Activated T-cell treated with anti-CD3 and anti-CD28 coated beads, Interleukin-2, amount 50 U/mL, for 24 hours (primary cell): ENCODE measurements at regions not wholly inside any gene's neighbourhood (a gene's known extent, or its start where the extent isn't known, plus 50 kb on each side); places are given as distances from the start of the nearest gene placed in this dataset.

Experiments used
- DNase-seq: peaks from one replicate; pipeline ENCODE4 v3.0.0-alpha.2; 2020
- H3K27ac Mint-ChIP-seq: 2 replicates; pipeline ENCODE4 v1.8.0; 2020; ENCODE audit warnings: mild to moderate bottlenecking, mixed read lengths
- H3K27me3 Mint-ChIP-seq: 2 replicates; pipeline ENCODE4 v1.8.0; 2020; ENCODE audit warnings: mixed read lengths
- H3K36me3 Mint-ChIP-seq: 2 replicates; pipeline ENCODE4 v1.8.0; 2020; ENCODE audit warnings: low read depth, mixed read lengths
- H3K4me1 Mint-ChIP-seq: 2 replicates; pipeline ENCODE4 v1.8.0; 2020; ENCODE audit warnings: low read depth, mixed read lengths
- H3K4me3 Mint-ChIP-seq: 2 replicates; pipeline ENCODE4 v1.8.0; 2020; ENCODE audit warnings: mild to moderate bottlenecking, moderate library complexity, mixed read lengths
- H3K9me3 Mint-ChIP-seq: 2 replicates; pipeline ENCODE4 v1.8.0; 2020; ENCODE audit warnings: mixed read lengths

- Mint-ChIP-seq H3K27ac (no peak overlapping the region), H3K9me3 (peaks cover 3% of the 10 kb centered on the region), H3K4me1 (no peaks in the 10 kb centered on the region), H3K4me3 (no peak overlapping the region), H3K27me3 (no peaks in the 10 kb centered on the region), H3K36me3 (no peaks in the 10 kb centered on the region)
- no peak for DNase-seq
These were observed 642.0 kb downstream of the SLC6A15 start for GRCh38 chr12:84270470-84271140.

- H3K9me3 Mint-ChIP-seq = peaks cover 8% of the 10 kb centered on the region
- H3K36me3 Mint-ChIP-seq = no peaks in the 10 kb centered on the region
- no peak for DNase-seq
- H3K4me3 Mint-ChIP-seq = no peak overlapping the region
- no peaks in the 10 kb centered on the region for H3K4me1 Mint-ChIP-seq
- H3K27ac Mint-ChIP-seq = no peak overlapping the region
- H3K27me3 Mint-ChIP-seq = no peaks in the 10 kb centered on the region
These were observed 664.7 kb downstream of the SLC6A15 start for GRCh38 chr12:84247931-84248330.

DNA sequence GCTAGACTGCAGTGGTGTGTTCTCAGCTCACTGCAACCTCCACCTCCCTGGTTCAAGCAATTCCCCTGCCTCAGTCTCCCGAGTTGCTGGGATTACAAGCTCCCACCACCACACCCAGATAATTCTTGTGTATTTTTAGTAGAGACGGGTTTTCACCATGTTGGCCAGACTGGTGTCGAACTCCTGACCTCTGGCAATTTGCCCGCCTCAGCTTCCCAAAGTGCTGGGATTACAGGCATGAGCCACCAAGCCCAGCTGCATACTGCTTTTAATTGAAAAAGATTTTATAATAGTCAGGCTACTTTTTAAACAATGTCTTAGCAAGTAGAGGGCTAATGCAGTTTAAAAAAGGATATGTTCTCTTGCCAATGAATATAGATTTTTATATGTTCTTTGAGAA, 668.9 kb downstream of the SLC6A15 start:
- no peak overlapping the region for H3K4me3 Mint-ChIP-seq
- H3K27ac Mint-ChIP-seq = no peak overlapping the region
- no peaks in the 10 kb centered on the region for H3K36me3 Mint-ChIP-seq
- no peaks in the 10 kb centered on the region for H3K27me3 Mint-ChIP-seq
- H3K4me1 Mint-ChIP-seq = no peaks in the 10 kb centered on the region
- no peaks in the 10 kb centered on the region for H3K9me3 Mint-ChIP-seq
- no peak for DNase-seq

DNA sequence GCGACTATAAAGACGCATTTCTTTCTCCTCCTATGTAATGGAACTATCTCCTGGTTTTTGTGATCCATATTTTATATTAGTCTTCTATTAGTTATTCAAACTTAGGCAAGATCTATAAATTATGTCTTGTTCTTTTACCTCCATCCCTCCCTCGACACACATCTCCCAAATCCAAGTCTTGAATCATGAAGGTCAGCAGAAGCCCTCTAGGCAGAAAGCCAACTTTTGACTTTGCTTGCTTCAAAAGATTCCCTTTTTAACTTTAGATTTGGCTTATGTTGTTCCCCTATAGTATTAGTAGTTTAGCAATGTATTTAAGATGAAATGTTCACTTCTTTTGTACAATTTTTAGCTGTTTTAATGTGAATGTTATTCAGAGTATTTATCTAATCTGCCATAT, 689.8 kb downstream of the SLC6A15 start:
- H3K9me3 Mint-ChIP-seq = peaks cover 4% of the 10 kb centered on the region
- no peak overlapping the region for H3K4me3 Mint-ChIP-seq
- no peaks in the 10 kb centered on the region for H3K27me3 Mint-ChIP-seq
- no peaks in the 10 kb centered on the region for H3K4me1 Mint-ChIP-seq
- no peak for DNase-seq
- H3K27ac Mint-ChIP-seq = no peak overlapping the region
- no peaks in the 10 kb centered on the region for H3K36me3 Mint-ChIP-seq

DNA sequence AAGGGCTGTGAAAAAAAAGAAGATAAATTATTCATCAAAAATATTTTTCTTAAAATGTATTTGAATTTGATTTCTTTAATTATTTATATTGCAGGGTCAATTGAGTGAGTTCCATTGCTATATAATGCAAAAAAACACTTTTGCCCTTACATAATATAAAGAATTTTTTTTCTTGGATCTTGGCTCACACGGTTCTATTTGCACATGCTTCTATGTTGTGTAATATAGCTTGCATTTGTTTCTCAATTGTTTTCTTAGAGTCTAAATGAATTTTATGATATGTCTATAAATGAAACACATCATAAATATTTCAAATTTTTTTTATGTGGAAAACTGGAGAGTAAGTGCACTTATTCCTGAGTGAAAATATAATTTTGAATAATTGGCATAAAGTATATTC, 694.2 kb downstream of the SLC6A15 start:
- Mint-ChIP-seq H3K9me3 (no peaks in the 10 kb centered on the region), H3K36me3 (no peaks in the 10 kb centered on the region), H3K27me3 (no peaks in the 10 kb centered on the region), H3K4me1 (no peaks in the 10 kb centered on the region), H3K27ac (no peak overlapping the region), H3K4me3 (no peak overlapping the region)
- DNase-seq = no peak

DNA sequence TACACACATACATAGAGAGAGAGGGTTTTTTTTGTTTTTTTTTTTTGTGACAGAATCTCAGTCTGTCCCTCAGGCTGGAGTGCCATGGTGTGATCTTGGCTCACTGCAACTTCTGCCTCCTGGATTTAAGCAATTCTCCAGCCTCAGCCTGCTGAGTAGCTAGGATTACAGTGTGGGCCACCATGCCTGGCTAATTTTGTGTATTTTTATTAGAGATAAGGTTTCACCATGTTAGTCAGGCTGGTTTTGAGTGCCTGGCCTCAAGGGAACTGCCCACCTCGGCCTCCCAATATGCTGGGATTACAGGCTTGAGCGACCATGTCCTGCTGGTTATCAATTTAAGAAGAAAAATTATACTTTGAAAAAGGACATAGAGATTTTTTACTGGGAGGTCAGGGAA, 710.6 kb downstream of the SLC6A15 start:
- Mint-ChIP-seq H3K9me3 (peaks cover 6% of the 10 kb centered on the region), H3K36me3 (no peaks in the 10 kb centered on the region)
- no peak for DNase-seq

DNA sequence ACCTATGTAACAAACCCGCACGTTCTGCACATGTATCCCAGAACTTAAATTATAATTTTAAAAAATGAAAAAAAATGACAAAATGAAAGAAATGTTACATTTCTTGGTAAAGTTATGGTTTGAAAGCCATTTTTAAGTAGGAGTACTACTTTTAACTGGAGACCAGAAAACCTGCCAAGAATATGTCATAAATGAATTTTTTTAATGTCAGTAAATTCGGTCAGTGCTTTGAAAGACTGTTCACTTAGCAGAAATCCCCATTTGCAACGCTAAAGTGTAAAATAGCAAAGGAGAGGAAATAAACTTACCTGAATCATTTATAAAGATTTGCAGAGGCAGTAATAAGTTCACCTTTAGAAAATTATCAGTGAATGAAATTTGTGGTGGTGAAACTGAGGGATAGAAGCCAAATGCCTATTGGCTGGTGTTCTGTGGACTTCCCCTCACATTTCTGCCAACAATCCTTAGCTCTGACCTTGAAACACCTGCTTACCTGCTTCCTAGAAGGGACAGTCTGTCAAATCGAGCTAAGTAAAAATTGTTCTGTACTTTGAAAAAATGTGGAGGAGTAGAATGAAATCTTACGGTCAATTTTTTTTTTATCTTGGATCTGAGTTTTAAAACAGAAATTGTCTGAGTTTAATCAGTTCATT, 714.2 kb downstream of the SLC6A15 start:
- Mint-ChIP-seq H3K27me3 (no peaks in the 10 kb centered on the region), H3K27ac (no peak overlapping the region), H3K36me3 (no peaks in the 10 kb centered on the region), H3K4me3 (no peak overlapping the region), H3K4me1 (no peaks in the 10 kb centered on the region), H3K9me3 (peaks cover 24% of the 10 kb centered on the region)
- no peak for DNase-seq

More for the DNA sequence above, 710.6 kb downstream of the SLC6A15 start:
- H3K4me3 Mint-ChIP-seq = no peak overlapping the region
- no peak overlapping the region for H3K27ac Mint-ChIP-seq
- H3K27me3 Mint-ChIP-seq = no peaks in the 10 kb centered on the region
- no peaks in the 10 kb centered on the region for H3K4me1 Mint-ChIP-seq

DNA sequence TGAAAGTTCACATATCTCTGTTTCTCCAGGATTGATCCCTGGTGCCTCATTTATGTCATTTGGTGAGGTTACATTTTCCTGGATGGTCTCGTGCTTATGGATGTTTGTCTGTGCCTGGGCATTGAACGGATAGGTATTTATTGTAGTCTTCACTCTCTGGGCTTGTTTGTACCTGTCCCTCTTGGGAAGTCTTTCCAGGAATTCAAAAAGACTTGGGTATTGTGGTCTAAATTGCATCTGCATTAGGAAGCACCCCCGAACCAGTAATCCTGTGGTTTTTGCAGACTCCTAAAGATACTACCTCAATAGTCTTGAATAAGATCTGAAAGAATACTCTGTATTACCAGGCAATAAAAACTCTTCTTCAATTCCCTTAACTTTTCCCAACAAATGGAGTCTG, 720.8 kb downstream of the SLC6A15 start:
- no peak for DNase-seq
- Mint-ChIP-seq H3K36me3 (no peaks in the 10 kb centered on the region), H3K27me3 (no peaks in the 10 kb centered on the region), H3K4me3 (no peak overlapping the region), H3K27ac (no peak overlapping the region), H3K9me3 (peaks cover 24% of the 10 kb centered on the region), H3K4me1 (no peaks in the 10 kb centered on the region)

GRCh38 chr12:84186433-84186832, 726.2 kb downstream of the SLC6A15 start:
- no peak overlapping the region for H3K4me3 Mint-ChIP-seq
- H3K9me3 Mint-ChIP-seq = no peaks in the 10 kb centered on the region
- H3K27ac Mint-ChIP-seq = no peak overlapping the region
- no peaks in the 10 kb centered on the region for H3K4me1 Mint-ChIP-seq
- no peak for DNase-seq
- H3K36me3 Mint-ChIP-seq = no peaks in the 10 kb centered on the region
- H3K27me3 Mint-ChIP-seq = no peaks in the 10 kb centered on the region

DNA sequence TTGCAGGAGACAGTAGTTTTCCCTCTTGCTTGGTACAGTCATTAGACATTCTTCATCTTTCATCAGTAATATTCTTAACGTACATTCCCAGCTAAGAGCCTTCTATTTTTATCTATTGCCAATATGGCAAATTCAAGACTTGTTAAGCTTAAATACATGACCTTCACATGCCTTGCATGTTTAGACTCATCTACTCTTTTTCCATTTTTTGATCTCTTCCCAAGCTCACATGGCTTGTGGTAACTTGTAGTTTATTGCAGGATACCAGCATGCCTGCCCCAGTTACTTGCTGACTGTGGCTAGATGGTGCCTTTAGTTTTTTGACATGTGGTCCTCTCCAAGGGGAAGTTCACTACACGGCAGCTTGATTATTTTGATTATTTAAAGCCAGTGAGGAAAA, 729.0 kb downstream of the SLC6A15 start:
- DNase-seq = no peak
- Mint-ChIP-seq H3K4me1 (no peaks in the 10 kb centered on the region), H3K9me3 (peaks cover 6% of the 10 kb centered on the region), H3K27ac (no peak overlapping the region), H3K4me3 (no peak overlapping the region), H3K36me3 (no peaks in the 10 kb centered on the region), H3K27me3 (no peaks in the 10 kb centered on the region)

DNA sequence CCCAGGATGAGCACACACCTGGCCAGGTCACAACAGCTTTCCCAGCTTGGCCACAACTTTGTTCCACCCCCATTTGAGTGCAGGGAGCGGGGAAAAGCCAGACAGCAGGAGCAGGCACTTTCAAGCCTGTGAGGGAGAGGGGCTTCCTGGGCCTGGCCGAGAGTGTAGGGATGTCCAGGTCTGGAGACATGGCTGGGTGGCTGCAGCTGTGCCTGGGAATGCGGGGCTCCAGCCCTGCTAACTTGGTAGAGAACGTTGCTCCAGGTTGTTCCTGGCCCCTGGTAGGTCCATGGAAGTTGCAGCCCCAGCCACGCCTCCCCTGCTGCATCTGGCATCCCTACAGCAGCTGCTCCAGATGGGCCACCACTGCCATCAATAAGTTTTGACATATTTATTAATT, 738.5 kb downstream of the SLC6A15 start:
- Mint-ChIP-seq H3K9me3 (peaks cover 4% of the 10 kb centered on the region), H3K36me3 (no peaks in the 10 kb centered on the region), H3K27me3 (no peaks in the 10 kb centered on the region), H3K4me1 (no peaks in the 10 kb centered on the region), H3K27ac (no peak overlapping the region), H3K4me3 (no peak overlapping the region)
- DNase-seq = no peak

GRCh38 chr12:84172823-84173424, 739.7 kb downstream of the SLC6A15 start:
- Mint-ChIP-seq H3K4me3 (no peak overlapping the region), H3K9me3 (peaks cover 4% of the 10 kb centered on the region), H3K27me3 (no peaks in the 10 kb centered on the region), H3K4me1 (no peaks in the 10 kb centered on the region), H3K27ac (no peak overlapping the region), H3K36me3 (no peaks in the 10 kb centered on the region)
- DNase-seq = no peak

- no peaks in the 10 kb centered on the region for H3K36me3 Mint-ChIP-seq
- no peak overlapping the region for H3K4me3 Mint-ChIP-seq
- no peak for DNase-seq
- H3K27me3 Mint-ChIP-seq = no peaks in the 10 kb centered on the region
- no peaks in the 10 kb centered on the region for H3K4me1 Mint-ChIP-seq
- no peaks in the 10 kb centered on the region for H3K9me3 Mint-ChIP-seq
- no peak overlapping the region for H3K27ac Mint-ChIP-seq
These were observed 745.8 kb downstream of the SLC6A15 start for GRCh38 chr12:84166812-84167211.

GRCh38 chr12:84165998-84166571, 746.5 kb downstream of the SLC6A15 start:
- no peaks in the 10 kb centered on the region for H3K9me3 Mint-ChIP-seq
- DNase-seq = no peak
- no peaks in the 10 kb centered on the region for H3K36me3 Mint-ChIP-seq
- H3K4me3 Mint-ChIP-seq = no peak overlapping the region
- no peaks in the 10 kb centered on the region for H3K27me3 Mint-ChIP-seq
- H3K4me1 Mint-ChIP-seq = no peaks in the 10 kb centered on the region
- no peak overlapping the region for H3K27ac Mint-ChIP-seq

DNA sequence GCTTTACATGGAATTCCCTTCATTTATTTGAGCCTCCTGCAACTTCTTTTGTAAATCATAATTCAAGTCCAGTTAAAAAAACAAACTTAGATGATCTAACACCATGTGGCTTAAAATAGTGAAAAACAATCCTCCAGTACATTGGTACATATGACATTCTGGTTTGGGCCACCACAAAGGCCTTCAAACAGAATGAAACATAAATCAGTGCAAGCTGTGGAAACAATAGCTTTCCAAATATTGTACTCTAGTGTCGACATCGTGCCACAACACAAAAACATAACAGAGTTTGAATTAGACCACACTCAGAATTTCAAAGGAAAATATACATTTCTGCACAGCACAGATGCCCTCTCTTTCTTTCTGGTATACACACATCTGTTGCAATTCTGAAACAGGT, 751.3 kb downstream of the SLC6A15 start:
- Mint-ChIP-seq H3K9me3 (no peaks in the 10 kb centered on the region), H3K36me3 (no peaks in the 10 kb centered on the region), H3K27me3 (no peaks in the 10 kb centered on the region), H3K4me3 (no peak overlapping the region), H3K4me1 (no peaks in the 10 kb centered on the region), H3K27ac (no peak overlapping the region)
- DNase-seq = no peak
